ENCODE measurements at regions not wholly inside any gene's neighbourhood (a gene's known extent, or its start where the extent isn't known, plus 50 kb on each side); places are given as distances from the start of the nearest gene placed in this dataset.

DNA sequence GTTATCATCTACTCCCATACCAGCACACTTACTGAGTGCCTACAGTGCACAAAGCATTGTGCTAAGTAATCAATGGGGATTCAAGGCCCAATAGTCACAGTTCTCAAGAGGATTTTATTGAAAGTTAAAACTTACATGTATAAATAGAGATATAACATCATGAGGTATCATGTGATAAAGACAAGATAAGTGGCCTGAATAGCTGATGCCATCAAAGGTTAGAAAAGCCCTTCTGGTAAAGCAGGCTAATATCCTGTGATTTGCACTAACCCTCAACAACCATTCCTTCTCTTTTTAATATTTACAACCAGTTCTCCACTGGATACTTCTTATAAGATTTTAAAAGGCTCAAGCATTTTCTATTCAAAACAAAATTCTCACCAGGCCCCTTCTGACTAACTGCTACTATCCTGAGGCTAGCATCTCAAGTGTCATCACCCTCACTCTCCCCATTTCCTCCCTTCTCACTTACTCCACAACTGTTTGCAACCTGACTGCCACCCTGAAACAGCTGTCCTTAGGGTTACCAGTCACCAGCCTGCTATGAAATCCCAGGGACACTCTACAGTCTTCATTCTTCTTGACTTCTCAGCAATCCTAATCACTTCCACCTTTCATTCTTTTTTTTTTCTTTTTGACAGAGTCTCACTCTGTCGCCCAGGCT, 377.9 kb downstream of the ENC1 start:
- intact Hi-C loops (cut with micrococcal nuclease) = no loop called here
- Histone ChIP-seq H3K9ac (replicated peaks; ENCODE audit: extremely low read depth, insufficient read depth, low read length) (no peak overlapping the region), H3K9me3 (replicated peaks; ENCODE audit: control insufficient read depth, insufficient read depth, low read length) (no peaks in the 10 kb centered on the region), H3K27me3 (ENCODE audit: control insufficient read depth in 2 of 2, insufficient read depth in 2 of 2, low read length in 2 of 2) (peaks cover 6 to 14% of the 10 kb centered on the region in 2 experiments), H3K4me2 (ENCODE audit: insufficient read depth, low read length) (no peak overlapping the region), H3K79me2 (ENCODE audit: control insufficient read depth, insufficient read depth, low read length) (no peaks in the 10 kb centered on the region), H3K4me1 (ENCODE audit: control insufficient read depth, extremely low read depth, insufficient read depth, low read length) (no peaks in the 10 kb centered on the region), H3K9me1 (replicated peaks; ENCODE audit: control insufficient read depth, extremely low read depth, insufficient read depth, low read length) (no peaks in the 10 kb centered on the region), H3K4me3 (replicated peaks in 1 of 3; ENCODE audit: insufficient read depth in 1 of 3, low read depth in 1 of 3, low read length in 3 of 3) (no peak overlapping the region), H4K20me1 (replicated peaks; ENCODE audit: control insufficient read depth, extremely low read depth, insufficient read depth, low read length) (no peaks in the 10 kb centered on the region), H3K36me3 (ENCODE audit: control insufficient read depth in 2 of 2, extremely low read depth in 1 of 2, insufficient read depth in 2 of 2, low read length in 2 of 2) (no peaks in the 10 kb centered on the region), H3K27ac (ENCODE audit: insufficient read depth, low read depth, low read length) (no peak overlapping the region), H2AFZ (ENCODE audit: low read depth, low read length) (no peak overlapping the region)
- ChIA-PET POLR2A (no interaction called here), CTCF (interaction anchor here (1.0 kb wide), 1 partner anchor 376 kb away, joined by 3 read pairs; no protein-coding TSS in a partner anchor)
- BruUV-seq (replicated peaks) = no TSS peak
- TF ChIP-seq JUN (IDR thresholded peaks at IDR 0.05; ENCODE audit: borderline replicate concordance, insufficient read depth, insufficient read length, low read depth) = no peak
- TF ChIP-seq POLR2AphosphoS5 (IDR thresholded peaks at IDR 0.05; ENCODE audit: insufficient read depth, low read depth, low read length) = no peak
- TF ChIP-seq MAX (IDR thresholded peaks at IDR 0.05; ENCODE audit: insufficient read depth, insufficient read length) = no peak
- no peak for TF ChIP-seq POLR2A (IDR thresholded peaks at IDR 0.05; ENCODE audit: low read depth, low read length)
- no peak for TF ChIP-seq GATA2 (IDR thresholded peaks at IDR 0.05; ENCODE audit: insufficient read depth, insufficient read length, low read depth, low read length)
- TF ChIP-seq EZH2 (IDR thresholded peaks at IDR 0.05; ENCODE audit: borderline replicate concordance, low read depth, low read length, severe bottlenecking) = no peak
- no peak for TF ChIP-seq CTCF (IDR thresholded peaks at IDR 0.05; ENCODE audit: extremely low read depth in 1 of 2, insufficient read depth in 1 of 2, low read depth in 1 of 2, low read length in 2 of 2)
- TF ChIP-seq MYC (IDR thresholded peaks at IDR 0.05; ENCODE audit: low read depth, low read length) = no peak
- DNase-seq (ENCODE audit: low read depth, low spot score) (no peak), FAIRE-seq (no peak)
- dilution Hi-C loops (cut with MboI; ENCODE audit: extremely low pct_ligation_motif_present, low sequenced_read_pairs) = no loop called here

Measured in endothelial cell of umbilical vein (primary cell).